Endothelial cell of umbilical vein (primary cell): ENCODE measurements at regions not wholly inside any gene's neighbourhood (a gene's known extent, or its start where the extent isn't known, plus 50 kb on each side); places are given as distances from the start of the nearest gene placed in this dataset.

ENCODE experiments used
- CTCF ChIP-seq, 2 donors: IDR thresholded peaks; 1 replicate in 1 of 2; 2 replicates in 1 of 2; pipeline ENCODE4 v1.5.1; 2011; ENCODE audit warnings: low read length in 2 of 2, mild to moderate bottlenecking in 2 of 2, moderate library complexity in 2 of 2, control low read depth in 1 of 2, inconsistent platforms in 1 of 2, low read depth in 1 of 2; ENCODE audit not compliant: insufficient read depth in 1 of 2; ENCODE audit errors: extremely low read depth in 1 of 2
- MYC ChIP-seq: IDR thresholded peaks from one replicate; pipeline ENCODE4 v1.6.1; 2011; ENCODE audit warnings: mild to moderate bottlenecking, low read depth, low read length

DNA sequence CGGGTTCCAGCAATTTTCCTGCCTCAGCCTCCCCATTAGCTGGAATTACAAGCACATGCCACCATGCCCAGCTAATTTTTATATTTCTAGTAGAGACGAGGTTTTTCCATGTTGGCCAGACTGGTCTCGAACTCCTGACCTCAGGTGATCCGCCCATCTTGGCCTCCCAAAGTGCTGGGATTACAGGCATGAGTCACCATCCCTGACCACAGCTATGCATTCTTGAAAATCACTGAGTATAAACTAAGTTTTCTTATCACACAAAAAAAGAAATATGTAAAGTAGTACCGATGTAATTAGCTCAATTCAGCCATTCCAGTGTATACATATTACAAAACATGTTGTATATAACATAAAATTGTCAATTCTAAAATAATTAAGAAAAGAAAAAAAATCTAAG lies 232.7 kb downstream of the MBD2 start:
- TF ChIP-seq CTCF (IDR thresholded peaks at IDR 0.05; ENCODE audit: extremely low read depth in 1 of 2, insufficient read depth in 1 of 2, low read depth in 1 of 2, low read length in 2 of 2) (no peak), MYC (no peak)
